VCaP (cell line): ENCODE measurements at regions not wholly inside any gene's neighbourhood (a gene's known extent, or its start where the extent isn't known, plus 50 kb on each side); places are given as distances from the start of the nearest gene placed in this dataset.

ENCODE experiments used
- H3K27ac ChIP-seq: fragments of 450-650 bp; 2 replicates; pipeline ENCODE4 v1.5.1; 2017
- TF ChIP-seq, protein P1 (sequence below): fragments of 450-650 bp; conservative IDR thresholded peaks from 2 replicates; pipeline ENCODE4 v1.5.1; 2017; ENCODE audit warnings: mild to moderate bottlenecking, moderate library complexity

DNA sequence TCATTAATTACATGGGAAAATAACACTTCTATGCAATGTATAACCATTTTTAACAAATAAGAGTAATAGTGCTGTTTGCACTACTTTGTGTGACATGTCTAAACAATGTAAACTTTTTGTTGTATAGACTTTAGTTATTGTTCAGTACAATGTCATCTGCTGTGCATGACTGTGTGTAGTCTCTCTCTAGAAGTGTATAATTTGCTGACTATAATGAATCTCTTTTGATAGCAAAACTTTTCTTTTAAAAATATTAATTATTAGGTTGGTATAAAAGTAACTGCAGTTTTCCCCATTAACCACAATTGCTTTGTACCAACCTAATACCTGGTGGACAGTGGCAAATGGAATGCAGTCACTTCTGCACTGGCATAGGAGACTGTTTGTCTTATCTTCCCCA lies 124.2 kb upstream of the SGK1 start:
- no peak overlapping the region for H3K27ac ChIP-seq
- TF ChIP-seq, protein P1, sequence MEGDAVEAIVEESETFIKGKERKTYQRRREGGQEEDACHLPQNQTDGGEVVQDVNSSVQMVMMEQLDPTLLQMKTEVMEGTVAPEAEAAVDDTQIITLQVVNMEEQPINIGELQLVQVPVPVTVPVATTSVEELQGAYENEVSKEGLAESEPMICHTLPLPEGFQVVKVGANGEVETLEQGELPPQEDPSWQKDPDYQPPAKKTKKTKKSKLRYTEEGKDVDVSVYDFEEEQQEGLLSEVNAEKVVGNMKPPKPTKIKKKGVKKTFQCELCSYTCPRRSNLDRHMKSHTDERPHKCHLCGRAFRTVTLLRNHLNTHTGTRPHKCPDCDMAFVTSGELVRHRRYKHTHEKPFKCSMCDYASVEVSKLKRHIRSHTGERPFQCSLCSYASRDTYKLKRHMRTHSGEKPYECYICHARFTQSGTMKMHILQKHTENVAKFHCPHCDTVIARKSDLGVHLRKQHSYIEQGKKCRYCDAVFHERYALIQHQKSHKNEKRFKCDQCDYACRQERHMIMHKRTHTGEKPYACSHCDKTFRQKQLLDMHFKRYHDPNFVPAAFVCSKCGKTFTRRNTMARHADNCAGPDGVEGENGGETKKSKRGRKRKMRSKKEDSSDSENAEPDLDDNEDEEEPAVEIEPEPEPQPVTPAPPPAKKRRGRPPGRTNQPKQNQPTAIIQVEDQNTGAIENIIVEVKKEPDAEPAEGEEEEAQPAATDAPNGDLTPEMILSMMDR: no peak

DNA sequence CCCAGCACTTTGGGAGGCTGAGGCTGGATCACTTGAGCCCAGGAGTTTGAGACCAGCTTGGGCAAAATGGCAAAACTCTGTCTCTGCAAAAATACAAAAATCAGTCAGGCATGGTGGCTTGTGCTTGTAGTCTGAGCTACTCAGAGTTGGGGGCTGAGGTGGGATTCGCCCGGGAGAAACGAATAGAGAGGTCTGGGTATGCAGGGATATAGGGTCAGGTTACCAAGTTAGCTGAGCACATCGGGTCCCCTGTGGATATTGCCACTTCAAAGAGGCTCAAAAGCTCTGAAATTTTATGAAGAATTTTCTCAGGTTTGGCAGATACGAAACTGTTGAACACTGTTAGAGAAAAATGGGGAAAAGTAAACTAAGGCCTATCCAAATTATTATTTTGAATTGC lies 120.9 kb upstream of the SGK1 start:
- TF ChIP-seq, protein P1: no peak
- no peak overlapping the region for H3K27ac ChIP-seq

DNA sequence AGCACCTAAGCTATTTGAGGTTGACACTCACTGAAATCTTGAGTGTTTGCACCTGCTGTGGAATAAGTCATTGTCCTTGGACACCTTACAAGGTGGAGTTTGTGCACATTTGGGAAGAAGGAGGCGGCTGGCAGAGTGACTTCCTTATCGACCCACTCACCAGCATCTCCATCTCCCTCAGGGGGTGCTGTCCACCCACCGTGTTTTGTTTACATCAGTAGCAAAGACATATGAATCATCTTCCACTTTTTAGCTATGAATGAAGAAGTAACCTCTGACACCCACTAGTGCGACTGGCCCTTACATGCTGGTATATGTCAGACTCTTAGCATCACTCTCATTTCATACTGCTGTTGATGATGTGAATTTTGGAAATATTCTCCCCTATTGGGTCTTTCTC lies 119.5 kb upstream of the SGK1 start:
- TF ChIP-seq, protein P1: no peak
- H3K27ac ChIP-seq: no peak overlapping the region

DNA sequence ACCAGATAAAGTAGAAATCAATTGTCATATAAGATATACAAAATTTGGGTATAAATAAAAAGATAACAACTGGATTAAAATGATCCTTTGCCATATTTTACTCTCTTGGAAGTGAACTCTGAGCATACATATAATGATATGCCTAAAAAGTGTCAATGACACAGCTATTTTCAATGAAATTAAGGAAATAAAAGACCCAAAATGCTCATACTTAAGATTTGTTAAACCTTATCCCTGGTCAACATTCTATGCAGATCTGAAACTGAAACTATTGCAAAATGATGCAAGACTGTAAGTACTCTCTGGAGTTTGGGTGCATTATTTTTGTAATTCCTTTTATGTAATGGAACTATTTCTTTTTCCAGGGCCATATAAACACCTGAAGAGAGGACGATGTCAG lies 119.0 kb upstream of the SGK1 start:
- no peak overlapping the region for H3K27ac ChIP-seq
- TF ChIP-seq, protein P1: no peak

DNA sequence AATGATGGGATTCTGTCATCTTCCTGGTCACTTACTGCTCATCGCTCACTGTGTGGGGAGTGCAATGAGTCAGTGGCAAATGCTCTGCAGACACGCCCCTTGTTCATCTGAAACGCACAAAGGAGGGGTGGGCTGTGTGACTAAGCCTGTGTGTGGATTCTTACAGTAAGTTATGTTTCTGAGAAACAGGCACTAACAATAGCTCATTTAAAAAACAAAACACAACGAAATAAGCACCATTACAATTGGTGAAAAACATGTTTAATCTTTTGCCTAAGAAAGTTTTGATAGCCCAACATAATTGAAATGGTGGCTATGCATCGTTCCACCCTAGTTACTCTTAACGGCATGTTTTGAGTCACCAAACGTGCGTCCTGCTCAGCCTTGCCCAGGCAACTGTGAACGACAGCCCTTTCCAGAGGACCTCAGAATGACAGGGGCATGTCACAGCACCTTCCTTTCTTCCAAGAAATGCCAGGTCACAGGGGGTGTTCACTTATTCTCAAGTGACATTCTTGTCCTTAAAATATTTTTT lies 118.4 kb upstream of the SGK1 start:
- H3K27ac ChIP-seq: no peak overlapping the region
- TF ChIP-seq, protein P1: no peak

DNA sequence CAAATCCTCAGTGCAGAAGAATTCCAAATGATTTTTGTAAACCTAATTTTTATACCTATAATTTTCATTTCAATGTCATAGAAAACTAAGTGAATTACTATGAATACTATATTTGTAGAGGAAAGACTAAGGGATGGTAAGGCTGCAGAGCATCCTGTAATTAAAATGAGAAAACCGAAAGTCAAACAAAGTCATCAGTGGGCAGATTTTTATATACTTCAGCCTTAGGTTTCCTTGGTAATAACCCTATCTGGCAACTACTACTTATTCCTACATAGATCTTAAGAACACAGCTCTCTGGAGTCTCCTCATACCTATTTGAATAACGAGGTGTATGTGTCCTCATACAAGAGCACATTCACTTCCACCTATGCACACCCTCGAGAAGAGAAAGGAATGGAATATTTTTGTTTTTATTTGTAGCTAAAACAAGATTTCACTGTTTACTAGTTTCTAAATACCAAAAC lies 117.9 kb upstream of the SGK1 start:
- no peak overlapping the region for H3K27ac ChIP-seq
- TF ChIP-seq, protein P1: no peak

DNA sequence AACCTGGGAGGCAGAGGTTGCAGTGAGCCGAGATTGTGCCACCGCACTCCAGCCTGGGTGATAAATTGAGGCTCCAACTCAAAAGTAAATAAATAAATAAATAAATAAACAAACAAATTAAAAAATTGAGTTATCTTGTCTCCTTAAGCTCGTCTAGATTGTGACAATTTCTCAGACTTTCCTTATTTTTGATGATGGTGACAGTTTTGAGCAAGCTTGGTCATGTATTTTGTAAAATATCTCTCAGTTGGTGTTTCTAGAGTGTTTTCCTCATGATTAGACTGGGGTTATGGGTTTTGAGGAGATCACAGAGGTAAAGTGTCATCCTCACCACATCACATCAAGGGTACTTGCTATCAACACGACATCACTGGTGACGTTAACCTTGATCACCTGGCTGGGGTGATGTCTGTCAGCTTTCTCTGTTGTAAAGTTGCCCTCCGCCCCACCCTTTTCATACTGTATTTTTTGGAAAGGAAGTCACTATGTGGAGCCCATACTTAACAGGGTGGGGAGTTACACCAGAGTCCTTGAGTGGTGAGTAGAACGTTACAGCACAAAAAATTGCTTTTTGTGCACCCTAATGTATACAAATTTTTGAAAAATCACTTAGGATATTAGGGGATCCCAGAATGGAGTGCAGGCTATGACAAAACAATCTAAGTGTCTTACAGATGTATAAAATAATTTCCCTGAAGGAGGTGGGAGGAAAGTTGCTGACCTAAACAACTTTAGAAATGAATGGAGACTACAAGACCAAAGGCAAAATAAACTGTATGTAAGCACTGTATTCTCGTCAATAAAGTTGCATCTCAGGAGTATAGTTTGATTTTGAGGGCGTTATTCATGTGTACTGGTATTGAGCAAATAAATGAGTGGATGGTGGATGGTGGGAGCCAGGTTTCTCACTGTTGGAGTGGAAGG lies 116.4 kb upstream of the SGK1 start:
- TF ChIP-seq, protein P1: no peak
- no peak overlapping the region for H3K27ac ChIP-seq
